HCT116 (cell line): ENCODE measurements at regions not wholly inside any gene's neighbourhood (a gene's known extent, or its start where the extent isn't known, plus 50 kb on each side); places are given as distances from the start of the nearest gene placed in this dataset.

ENCODE experiments used
- ATAC-seq: fragments of 200-7000 bp; cut with Tn5 transposase; 2 replicates; pipeline ENCODE4 v1.9.1; 2020; ENCODE audit warnings: mild to moderate bottlenecking, moderate library complexity
- BruUV-seq: library from RNA; stranded (reverse); fragments of 400-500 nt; replicated peaks from 2 replicates; lab custom pipeline; 2021; lab: Mats Ljungman, UMichigan
- CTCF ChIA-PET: fragments of 300-600 bp; sonication (Branson Sonifier 250); formaldehyde crosslinking; loops from one replicate; lab custom pipeline; 2021; ENCODE audit warnings: antibody characterized with exemption; lab: Charles Lee
- POLR2A ChIA-PET: fragments of 300-600, 350-600 bp; sonication (Branson Sonifier 250); formaldehyde crosslinking; loops from one replicate; lab custom pipeline; 2021; ENCODE audit warnings: antibody characterized with exemption; lab: Charles Lee
- RAD21 ChIA-PET, 2 experiments: fragments of 300-600 bp; sonication (Branson Sonifier 250); formaldehyde crosslinking; loops; one replicate each; lab custom pipeline; 2023; ENCODE audit warnings: low total read pairs in 2 of 2; ENCODE audit not compliant: uncharacterized antibody in 2 of 2, unreplicated experiment in 2 of 2, low non-redundant PET in 1 of 2; lab: Charles Lee
- DNase-seq: peaks from one replicate; pipeline ENCODE4 v3.0.0-alpha.2; 2010; ENCODE audit warnings: low read depth, low spot score
- H2AFZ ChIP-seq: fragments of 200-600 bp; shearing (Covaris generic), sonication (generic); 2 replicates; pipeline ENCODE4 v1.6.1; 2017; ENCODE audit warnings: low read depth, mixed run types, mixed read lengths, antibody characterized with exemption, low read length; ENCODE audit not compliant: poor library complexity, severe bottlenecking
- H3K27ac ChIP-seq: 2 replicates; pipeline ENCODE4 v1.5.1; 2012; ENCODE audit warnings: low read depth, low read length
- H3K27me3 ChIP-seq: fragments of 200-600 bp; sonication (generic); 2 replicates; pipeline ENCODE4 v1.6.1; 2016; ENCODE audit warnings: mixed run types, low read length, mixed read lengths; ENCODE audit not compliant: insufficient read depth
- H3K36me3 ChIP-seq, 2 experiments: fragments of 200-500 bp in 1 of 2; fragments of 200-600 bp in 1 of 2; sonication (Bioruptor generic) in 1 of 2; sonication (generic) in 1 of 2; 2 replicates each; pipeline versions ENCODE4 v1.5.1 to v1.6.1; 2014 to 2016; ENCODE audit warnings: low read length in 2 of 2, inconsistent platforms in 1 of 2, mixed read lengths in 1 of 2, mixed run types in 1 of 2; ENCODE audit not compliant: insufficient read depth in 2 of 2, control insufficient read depth in 1 of 2
- H3K4me1 ChIP-seq, 2 experiments: fragments of 200-600 bp in 1 of 2; sonication (generic) in 1 of 2; 2 replicates each; pipeline versions ENCODE4 v1.5.1 to v1.6.1; 2012 to 2017; ENCODE audit warnings: low read length in 2 of 2, inconsistent platforms in 1 of 2, mild to moderate bottlenecking in 1 of 2, mixed read lengths in 1 of 2, mixed run types in 1 of 2, moderate library complexity in 1 of 2; ENCODE audit not compliant: insufficient read depth in 2 of 2, control insufficient read depth in 1 of 2
- H3K4me2 ChIP-seq: fragments of 200-600 bp; sonication (generic); 2 replicates; pipeline ENCODE4 v1.6.1; 2017; ENCODE audit warnings: mixed run types, low read length, mixed read lengths
- H3K4me3 ChIP-seq, 2 experiments: fragments of 200-600 bp in 1 of 2; sonication (generic) in 1 of 2; replicated peaks in 1 of 2; 2 replicates each; pipeline ENCODE4 v1.5.1; 2011 to 2016; ENCODE audit warnings: low read length in 2 of 2, control low read depth in 1 of 2, low read depth in 1 of 2, mild to moderate bottlenecking in 1 of 2, mixed read lengths in 1 of 2, mixed run types in 1 of 2
- H3K79me2 ChIP-seq: fragments of 200-600 bp; sonication (generic); 2 replicates; pipeline ENCODE4 v1.6.1; 2017; ENCODE audit warnings: mild to moderate bottlenecking, mixed run types, low read length, moderate library complexity, mixed read lengths; ENCODE audit not compliant: insufficient read depth
- H3K9ac ChIP-seq: fragments of 200-600 bp; sonication (generic); 2 replicates; pipeline ENCODE4 v1.6.1; 2016; ENCODE audit warnings: low read length, mixed read lengths
- H3K9me2 ChIP-seq: fragments of 200-600 bp; sonication (generic), shearing (Covaris generic); 2 replicates; pipeline ENCODE4 v1.6.1; 2017; ENCODE audit warnings: mixed run types, mild to moderate bottlenecking, moderate library complexity; ENCODE audit not compliant: insufficient read depth
- H3K9me3 ChIP-seq, 2 experiments: fragments of 200-500 bp in 1 of 2; fragments of 200-600 bp in 1 of 2; sonication (Bioruptor generic) in 1 of 2; sonication (generic) in 1 of 2; 2 replicates each; pipeline ENCODE4 v1.6.1; 2014 to 2017; ENCODE audit warnings: low read length in 2 of 2, mixed read lengths in 2 of 2, inconsistent platforms in 1 of 2, low read depth in 1 of 2, mild to moderate bottlenecking in 1 of 2, mixed run types in 1 of 2, moderate library complexity in 1 of 2; ENCODE audit not compliant: control insufficient read depth in 1 of 2, insufficient read depth in 1 of 2
- H4K20me1 ChIP-seq: fragments of 200-600 bp; sonication (generic), shearing (Covaris generic); 2 replicates; pipeline ENCODE4 v1.6.1; 2017; ENCODE audit warnings: mixed run types, mild to moderate bottlenecking, moderate library complexity; ENCODE audit not compliant: insufficient read depth
- CEBPB ChIP-seq: IDR thresholded peaks from 2 replicates; pipeline ENCODE4 v1.6.1; 2012; ENCODE audit warnings: low read depth
- EGR1 ChIP-seq: IDR thresholded peaks from 2 replicates; pipeline ENCODE4 v1.6.1; 2012; ENCODE audit warnings: low read depth
- EZH2 ChIP-seq: fragments of 200-600 bp; sonication (generic); IDR thresholded peaks from 2 replicates; pipeline ENCODE4 v1.6.1; 2017; ENCODE audit warnings: antibody characterized with exemption, mixed run types
- EZH2phosphoT487 ChIP-seq: fragments of 200-600 bp; IDR thresholded peaks from 2 replicates; pipeline ENCODE4 v1.6.1; 2018; ENCODE audit warnings: antibody characterized with exemption, borderline replicate concordance
- SIN3A ChIP-seq: IDR thresholded peaks from 2 replicates; pipeline ENCODE4 v1.6.1; 2012; ENCODE audit warnings: low read depth
- SP1 ChIP-seq: IDR thresholded peaks from 2 replicates; pipeline ENCODE4 v1.6.1; 2012; ENCODE audit warnings: low read depth
- TCF7L2 ChIP-seq: IDR thresholded peaks from 2 replicates; pipeline ENCODE4 v1.7.0; 2011; ENCODE audit warnings: borderline replicate concordance, inconsistent platforms; ENCODE audit not compliant: insufficient read depth, insufficient read length; ENCODE audit errors: extremely low read depth
- YY1 ChIP-seq: IDR thresholded peaks from 2 replicates; pipeline ENCODE4 v1.6.1; 2011; ENCODE audit warnings: low read length, low read depth, moderate library complexity, mild to moderate bottlenecking; ENCODE audit not compliant: insufficient replicate concordance; ENCODE audit errors: extremely low read depth
- ZBTB33 ChIP-seq: IDR thresholded peaks from 2 replicates; pipeline ENCODE4 v1.6.1; 2011; ENCODE audit warnings: mild to moderate bottlenecking, low read length, moderate library complexity; ENCODE audit not compliant: insufficient replicate concordance; ENCODE audit errors: extremely low read depth
- intact Hi-C: fragments of 100-400 bp; cut with micrococcal nuclease; formaldehyde crosslinking; loops from 2 replicates; pipeline ENCODE4 v1.10.0; 2022

- TF ChIP-seq ZBTB33 (no peak), CEBPB (no peak), EZH2 (no peak), EGR1 (no peak), SP1 (no peak)
Observed at GRCh38 chr2:215517391-215517790, 81.5 kb upstream of the FN1 start (continued).

- POLR2A ChIA-PET, result no interaction called here
- no peak for ATAC-seq
Observed at GRCh38 chr2:215514516-215514915, 78.6 kb upstream of the FN1 start.

More at GRCh38 chr2:215514516-215514915, 78.6 kb upstream of the FN1 start:
- Histone ChIP-seq H2AFZ (no peak overlapping the region), H3K9ac (no peak overlapping the region), H3K79me2 (no peaks in the 10 kb centered on the region), H3K4me1 (no peaks in the 10 kb centered on the region), H4K20me1 (no peaks in the 10 kb centered on the region), H3K27me3 (no peaks in the 10 kb centered on the region), H3K4me2 (no peak overlapping the region), H3K27ac (no peak overlapping the region), H3K9me3 (no peaks in the 10 kb centered on the region), H3K9me2 (no peaks in the 10 kb centered on the region), H3K4me3 (no peak overlapping the region), H3K36me3 (no peaks in the 10 kb centered on the region)
- no peak for DNase-seq
- ChIA-PET RAD21 (no interaction called here), CTCF (no interaction called here)
- TF ChIP-seq SP1 (no peak), EZH2 (no peak), TCF7L2 (no peak), EZH2phosphoT487 (no peak), SIN3A (no peak), ZBTB33 (no peak), YY1 (no peak)
- no TSS peak for BruUV-seq
- intact Hi-C loops, result no loop called here
